Spleen (tissue), 7 donors: ENCODE measurements at regions not wholly inside any gene's neighbourhood (a gene's known extent, or its start where the extent isn't known, plus 50 kb on each side); places are given as distances from the start of the nearest gene placed in this dataset.

Source experiments
- POLR2A ChIP-seq, 3 donors: fragments of 450-650 bp; IDR thresholded peaks; one replicate each; pipeline ENCODE4 v1.5.1; 2017; ENCODE audit warnings: antibody characterized with exemption in 3 of 3, mild to moderate bottlenecking in 1 of 3
- TF ChIP-seq, protein P1 (sequence below), 11 experiments: fragments of 200-600 bp in 7 of 11; fragments of 450-650 bp in 4 of 11; sonication (generic) in 4 of 11; IDR thresholded peaks in 8 of 11; conservative IDR thresholded peaks in 3 of 11; 1 replicate in 7 of 11; 2 replicates in 4 of 11; pipeline versions ENCODE4 v1.4.0 to v1.8.0; 2016 to 2021; ENCODE audit warnings: antibody characterized with exemption in 11 of 11, inconsistent platforms in 4 of 11, mild to moderate bottlenecking in 1 of 11
- donor health status: DM: no; HTN: no; CAD: no; lungs with moderate emphysema.
- donor health status: DM: no; HTN: no; CAD: no.
- donor health status: DM: no; HTN: no; CAD: no.

- no peak for TF ChIP-seq POLR2A (IDR thresholded peaks at IDR 0.05)
- TF ChIP-seq, protein P1, sequence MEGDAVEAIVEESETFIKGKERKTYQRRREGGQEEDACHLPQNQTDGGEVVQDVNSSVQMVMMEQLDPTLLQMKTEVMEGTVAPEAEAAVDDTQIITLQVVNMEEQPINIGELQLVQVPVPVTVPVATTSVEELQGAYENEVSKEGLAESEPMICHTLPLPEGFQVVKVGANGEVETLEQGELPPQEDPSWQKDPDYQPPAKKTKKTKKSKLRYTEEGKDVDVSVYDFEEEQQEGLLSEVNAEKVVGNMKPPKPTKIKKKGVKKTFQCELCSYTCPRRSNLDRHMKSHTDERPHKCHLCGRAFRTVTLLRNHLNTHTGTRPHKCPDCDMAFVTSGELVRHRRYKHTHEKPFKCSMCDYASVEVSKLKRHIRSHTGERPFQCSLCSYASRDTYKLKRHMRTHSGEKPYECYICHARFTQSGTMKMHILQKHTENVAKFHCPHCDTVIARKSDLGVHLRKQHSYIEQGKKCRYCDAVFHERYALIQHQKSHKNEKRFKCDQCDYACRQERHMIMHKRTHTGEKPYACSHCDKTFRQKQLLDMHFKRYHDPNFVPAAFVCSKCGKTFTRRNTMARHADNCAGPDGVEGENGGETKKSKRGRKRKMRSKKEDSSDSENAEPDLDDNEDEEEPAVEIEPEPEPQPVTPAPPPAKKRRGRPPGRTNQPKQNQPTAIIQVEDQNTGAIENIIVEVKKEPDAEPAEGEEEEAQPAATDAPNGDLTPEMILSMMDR (IDR thresholded peaks at IDR 0.05 in 8 of 11, conservative IDR thresholded peaks at IDR 0.05 in 3 of 11), result no peak
These were observed 400.3 kb downstream of the LTN1 start for GRCh38 chr21:28592205-28592865.
